HEK293 (cell line): ENCODE measurements at regions not wholly inside any gene's neighbourhood (a gene's known extent, or its start where the extent isn't known, plus 50 kb on each side); places are given as distances from the start of the nearest gene placed in this dataset.

Experiments used
- CTCF ChIA-PET: fragments of 350-600 bp; formaldehyde crosslinking; extraction: SDS; loops from one replicate; lab custom pipeline; 2021; ENCODE audit warnings: antibody characterized with exemption; lab: Yijun Ruan, JAX
- POLR2A ChIA-PET: fragments of 300-600 bp; formaldehyde crosslinking; extraction: SDS; loops from one replicate; lab custom pipeline; 2020; ENCODE audit warnings: antibody characterized with exemption, inconsistent platforms; lab: Yijun Ruan, JAX
- H3K27ac ChIP-seq: fragments of 200-500 bp; sonication (Bioruptor generic); 2 replicates; pipeline ENCODE4 v1.5.1; 2014; ENCODE audit warnings: low read depth, low read length, control low read depth, inconsistent platforms; ENCODE audit errors: extremely low read depth
- H3K36me3 ChIP-seq, 2 experiments: fragments of 200-500 bp in 1 of 2; sonication (Bioruptor generic) in 1 of 2; 1 replicate in 1 of 2; 2 replicates in 1 of 2; pipeline ENCODE4 v1.5.1; 2014 to 2017; ENCODE audit warnings: inconsistent platforms in 2 of 2, low read length in 2 of 2; ENCODE audit not compliant: control insufficient read depth in 2 of 2, insufficient read depth in 1 of 2
- H3K4me1 ChIP-seq: fragments of 200-500 bp; sonication (Bioruptor generic); 2 replicates; pipeline ENCODE4 v1.5.1; 2014; ENCODE audit warnings: mild to moderate bottlenecking, low read length, inconsistent platforms; ENCODE audit not compliant: control insufficient read depth, insufficient read depth
- H3K4me3 ChIP-seq: 2 replicates; pipeline ENCODE4 v1.5.1; 2011; ENCODE audit warnings: low read depth, mild to moderate bottlenecking, control low read depth, low read length, moderate library complexity
- H3K9me3 ChIP-seq: fragments of 200-500 bp; sonication (Bioruptor generic); 2 replicates; pipeline ENCODE4 v1.5.1; 2014; ENCODE audit warnings: low read depth, low read length, inconsistent platforms; ENCODE audit not compliant: control insufficient read depth, insufficient read depth
- GLIS1 ChIP-seq: fragments of 450-650 bp; formaldehyde crosslinking; IDR thresholded peaks from 2 replicates; pipeline ENCODE4 v1.5.1; 2016; ENCODE audit warnings: missing biosample characterization, missing genetic modification characterization
- SCRT1 ChIP-seq: fragments of 450-650 bp; formaldehyde crosslinking; IDR thresholded peaks from 2 replicates; pipeline ENCODE4 v1.5.1; 2016; ENCODE audit warnings: missing biosample characterization, missing genetic modification characterization, borderline replicate concordance
- SP3 ChIP-seq: fragments of 450-650 bp; formaldehyde crosslinking; IDR thresholded peaks from 2 replicates; pipeline ENCODE4 v1.5.1; 2016; ENCODE audit warnings: missing biosample characterization, missing genetic modification characterization
- SP7 ChIP-seq: fragments of 450-650 bp; formaldehyde crosslinking; IDR thresholded peaks from 2 replicates; pipeline ENCODE4 v1.5.1; 2016; ENCODE audit warnings: missing biosample characterization, missing genetic modification characterization
- ZBTB21 ChIP-seq: fragments of 450-650 bp; formaldehyde crosslinking; IDR thresholded peaks from 2 replicates; pipeline ENCODE4 v1.5.1; 2017; ENCODE audit warnings: missing biosample characterization, missing genetic modification characterization
- ZBTB7A ChIP-seq: fragments of 450-650 bp; formaldehyde crosslinking; IDR thresholded peaks from 2 replicates; pipeline ENCODE4 v1.5.1; 2016; ENCODE audit warnings: low read depth, missing biosample characterization, missing genetic modification characterization
- ZNF10 ChIP-seq: fragments of 450-650 bp; formaldehyde crosslinking; IDR thresholded peaks from 2 replicates; pipeline ENCODE4 v1.5.1; 2017; ENCODE audit warnings: missing biosample characterization, missing genetic modification characterization
- ZNF112 ChIP-seq: fragments of 450-650 bp; formaldehyde crosslinking; IDR thresholded peaks from 2 replicates; pipeline ENCODE4 v1.5.0; 2017; ENCODE audit warnings: missing biosample characterization, missing genetic modification characterization
- ZNF157 ChIP-seq: fragments of 450-650 bp; formaldehyde crosslinking; IDR thresholded peaks from 2 replicates; pipeline ENCODE4 v1.5.1; 2016; ENCODE audit warnings: missing biosample characterization, missing genetic modification characterization
- ZNF202 ChIP-seq: fragments of 450-650 bp; formaldehyde crosslinking; IDR thresholded peaks from 2 replicates; pipeline ENCODE4 v1.5.1; 2016; ENCODE audit warnings: missing biosample characterization, missing genetic modification characterization, borderline replicate concordance
- ZNF324 ChIP-seq: fragments of 450-650 bp; formaldehyde crosslinking; IDR thresholded peaks from 2 replicates; pipeline ENCODE4 v1.5.1; 2016; ENCODE audit warnings: missing biosample characterization, missing genetic modification characterization
- ZNF404 ChIP-seq: fragments of 450-650 bp; formaldehyde crosslinking; IDR thresholded peaks from 2 replicates; pipeline ENCODE4 v1.5.1; 2017; ENCODE audit warnings: missing biosample characterization, missing genetic modification characterization
- ZNF48 ChIP-seq: fragments of 450-650 bp; formaldehyde crosslinking; IDR thresholded peaks from 2 replicates; pipeline ENCODE4 v1.5.1; 2016; ENCODE audit warnings: missing biosample characterization, missing genetic modification characterization
- ZNF521 ChIP-seq: fragments of 450-650 bp; formaldehyde crosslinking; IDR thresholded peaks from 2 replicates; pipeline ENCODE4 v1.5.1; 2017; ENCODE audit warnings: missing biosample characterization, mild to moderate bottlenecking, missing genetic modification characterization
- ZNF544 ChIP-seq: fragments of 450-650 bp; formaldehyde crosslinking; IDR thresholded peaks from 2 replicates; pipeline ENCODE4 v1.5.0; 2017; ENCODE audit warnings: missing biosample characterization, missing genetic modification characterization
- ZNF548 ChIP-seq: fragments of 450-650 bp; formaldehyde crosslinking; IDR thresholded peaks from 2 replicates; pipeline ENCODE4 v1.5.1; 2016; ENCODE audit warnings: missing biosample characterization, missing genetic modification characterization
- ZNF555 ChIP-seq: fragments of 450-650 bp; formaldehyde crosslinking; conservative IDR thresholded peaks from 2 replicates; pipeline ENCODE4 v1.5.1; 2017; ENCODE audit warnings: missing biosample characterization, mild to moderate bottlenecking, missing genetic modification characterization, inconsistent platforms
- ZNF596 ChIP-seq: fragments of 450-650 bp; IDR thresholded peaks from 2 replicates; pipeline ENCODE4 v1.5.0; 2018; ENCODE audit warnings: missing biosample characterization, mild to moderate bottlenecking, missing genetic modification characterization, moderate library complexity
- ZNF600 ChIP-seq: fragments of 450-650 bp; formaldehyde crosslinking; IDR thresholded peaks from 2 replicates; pipeline ENCODE4 v1.5.1; 2016; ENCODE audit warnings: missing biosample characterization, missing genetic modification characterization
- ZNF664 ChIP-seq: fragments of 450-650 bp; formaldehyde crosslinking; IDR thresholded peaks from 2 replicates; pipeline ENCODE4 v1.5.1; 2016; ENCODE audit warnings: missing biosample characterization, missing genetic modification characterization
- TF ChIP-seq, protein P1 (sequence below): fragments of 450-650 bp; formaldehyde crosslinking; IDR thresholded peaks from 2 replicates; pipeline ENCODE4 v1.5.1; 2016; ENCODE audit warnings: missing biosample characterization, missing genetic modification characterization
- TF ChIP-seq, protein P2 (sequence below): fragments of 450-650 bp; formaldehyde crosslinking; IDR thresholded peaks from 2 replicates; pipeline ENCODE4 v1.5.1; 2016; ENCODE audit warnings: missing biosample characterization, missing genetic modification characterization
- TF ChIP-seq, protein P3 (sequence below): fragments of 450-650 bp; formaldehyde crosslinking; IDR thresholded peaks from 2 replicates; pipeline ENCODE4 v1.5.0; 2017; ENCODE audit warnings: missing biosample characterization, missing genetic modification characterization, borderline replicate concordance
- TF ChIP-seq, protein P4 (sequence below): fragments of 450-650 bp; formaldehyde crosslinking; IDR thresholded peaks from 2 replicates; pipeline ENCODE4 v1.5.1; 2016; ENCODE audit warnings: missing biosample characterization, missing genetic modification characterization

DNA sequence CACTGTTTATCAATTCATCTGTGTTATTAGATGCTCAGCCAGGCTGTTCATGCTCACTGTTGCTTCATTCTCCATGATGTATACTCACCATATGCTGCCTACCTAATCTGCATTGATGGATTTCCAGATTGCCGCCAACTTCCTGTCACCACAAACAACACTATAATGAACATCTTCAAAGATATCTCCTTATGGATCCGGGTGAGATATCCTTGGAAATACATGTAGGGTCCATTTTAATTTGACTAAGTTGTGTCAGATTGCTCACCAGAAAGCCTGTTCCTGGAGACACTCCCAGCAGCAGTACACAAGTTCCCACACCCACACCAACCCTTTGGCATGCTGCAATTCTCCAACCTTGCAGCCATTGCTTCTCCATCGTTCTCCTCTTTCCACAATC is 547.5 kb upstream of the TNP1 start:
- POLR2A ChIA-PET: no interaction called here
- Histone ChIP-seq H3K4me3 (no peak overlapping the region), H3K36me3 (no peaks in the 10 kb centered on the region)

DNA sequence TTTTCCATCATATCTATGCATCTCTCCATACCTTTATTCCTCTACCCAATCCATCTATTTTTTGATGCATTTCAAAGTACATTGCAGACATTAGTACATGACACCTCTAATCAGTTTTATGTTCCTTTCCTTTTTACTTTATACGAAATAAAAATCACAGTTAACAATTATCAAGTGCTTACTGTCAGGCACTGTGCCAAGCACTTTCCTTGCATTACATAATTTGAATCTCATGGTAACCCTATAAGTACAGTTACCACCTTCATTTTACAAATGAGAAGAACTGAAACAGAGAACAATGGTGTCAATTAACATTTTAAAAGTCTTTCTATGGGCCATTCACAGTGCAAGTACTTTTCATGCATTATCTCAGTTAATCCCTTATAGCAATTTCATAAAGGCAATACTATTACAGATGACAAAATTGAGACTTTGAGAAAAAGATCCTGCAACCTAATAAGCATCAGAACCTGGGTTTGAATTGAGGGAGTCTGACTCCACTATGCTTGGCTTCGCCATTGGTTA is 544.4 kb upstream of the TNP1 start:
- ChIA-PET POLR2A (no interaction called here), CTCF (no interaction called here)
- H3K4me1 ChIP-seq: no peaks in the 10 kb centered on the region
- H3K4me3 ChIP-seq: no peak overlapping the region
- H3K9me3 ChIP-seq: no peaks in the 10 kb centered on the region
- no peaks in the 10 kb centered on the region for H3K36me3 ChIP-seq
- TF ChIP-seq SP7 (tag by site-specific recombination) (no peak), GLIS1 (no peak), ZNF664 (tag by site-specific recombination) (0 out of 2 replicates have a peak, but pooled peaks have one; percentile 38), ZNF555 (tag by site-specific recombination) (no peak), ZNF202 (tag by site-specific recombination) (no peak)
- TF ChIP-seq, protein P1, sequence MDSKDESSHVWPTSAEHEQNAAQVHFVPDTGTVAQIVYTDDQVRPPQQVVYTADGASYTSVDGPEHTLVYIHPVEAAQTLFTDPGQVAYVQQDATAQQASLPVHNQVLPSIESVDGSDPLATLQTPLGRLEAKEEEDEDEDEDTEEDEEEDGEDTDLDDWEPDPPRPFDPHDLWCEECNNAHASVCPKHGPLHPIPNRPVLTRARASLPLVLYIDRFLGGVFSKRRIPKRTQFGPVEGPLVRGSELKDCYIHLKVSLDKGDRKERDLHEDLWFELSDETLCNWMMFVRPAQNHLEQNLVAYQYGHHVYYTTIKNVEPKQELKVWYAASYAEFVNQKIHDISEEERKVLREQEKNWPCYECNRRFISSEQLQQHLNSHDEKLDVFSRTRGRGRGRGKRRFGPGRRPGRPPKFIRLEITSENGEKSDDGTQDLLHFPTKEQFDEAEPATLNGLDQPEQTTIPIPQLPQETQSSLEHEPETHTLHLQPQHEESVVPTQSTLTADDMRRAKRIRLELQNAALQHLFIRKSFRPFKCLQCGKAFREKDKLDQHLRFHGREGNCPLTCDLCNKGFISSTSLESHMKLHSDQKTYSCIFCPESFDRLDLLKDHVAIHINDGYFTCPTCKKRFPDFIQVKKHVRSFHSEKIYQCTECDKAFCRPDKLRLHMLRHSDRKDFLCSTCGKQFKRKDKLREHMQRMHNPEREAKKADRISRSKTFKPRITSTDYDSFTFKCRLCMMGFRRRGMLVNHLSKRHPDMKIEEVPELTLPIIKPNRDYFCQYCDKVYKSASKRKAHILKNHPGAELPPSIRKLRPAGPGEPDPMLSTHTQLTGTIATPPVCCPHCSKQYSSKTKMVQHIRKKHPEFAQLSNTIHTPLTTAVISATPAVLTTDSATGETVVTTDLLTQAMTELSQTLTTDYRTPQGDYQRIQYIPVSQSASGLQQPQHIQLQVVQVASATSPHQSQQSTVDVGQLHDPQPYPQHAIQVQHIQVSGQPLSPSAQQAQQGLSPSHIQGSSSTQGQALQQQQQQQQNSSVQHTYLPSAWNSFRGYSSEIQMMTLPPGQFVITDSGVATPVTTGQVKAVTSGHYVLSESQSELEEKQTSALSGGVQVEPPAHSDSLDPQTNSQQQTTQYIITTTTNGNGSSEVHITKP (tag by site-specific recombination): no peak
- no peak overlapping the region for H3K27ac ChIP-seq

More for the DNA sequence above, 547.5 kb upstream of the TNP1 start:
- CTCF ChIA-PET: no interaction called here
- H3K9me3 ChIP-seq: no peaks in the 10 kb centered on the region
- no peak overlapping the region for H3K27ac ChIP-seq
- TF ChIP-seq ZNF600 (tag by site-specific recombination) (no peak), ZNF404 (tag by site-specific recombination) (no peak), ZNF596 (no peak), ZNF548 (no peak), SP3 (tag by site-specific recombination) (no peak), ZNF48 (tag by site-specific recombination) (no peak), ZNF521 (no peak), ZNF157 (tag by site-specific recombination) (no peak), SCRT1 (no peak), ZNF10 (tag by site-specific recombination) (no peak), ZNF324 (tag by site-specific recombination) (no peak), ZBTB7A (tag by site-specific recombination) (no peak), ZNF544 (no peak), ZBTB21 (tag by site-specific recombination) (no peak), ZNF112 (no peak)
- TF ChIP-seq, protein P2, sequence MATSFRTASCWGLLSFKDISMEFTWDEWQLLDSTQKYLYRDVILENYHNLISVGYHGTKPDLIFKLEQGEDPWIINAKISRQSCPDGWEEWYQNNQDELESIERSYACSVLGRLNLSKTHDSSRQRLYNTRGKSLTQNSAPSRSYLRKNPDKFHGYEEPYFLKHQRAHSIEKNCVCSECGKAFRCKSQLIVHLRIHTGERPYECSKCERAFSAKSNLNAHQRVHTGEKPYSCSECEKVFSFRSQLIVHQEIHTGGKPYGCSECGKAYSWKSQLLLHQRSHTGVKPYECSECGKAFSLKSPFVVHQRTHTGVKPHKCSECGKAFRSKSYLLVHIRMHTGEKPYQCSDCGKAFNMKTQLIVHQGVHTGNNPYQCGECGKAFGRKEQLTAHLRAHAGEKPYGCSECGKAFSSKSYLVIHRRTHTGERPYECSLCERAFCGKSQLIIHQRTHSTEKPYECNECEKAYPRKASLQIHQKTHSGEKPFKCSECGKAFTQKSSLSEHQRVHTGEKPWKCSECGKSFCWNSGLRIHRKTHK (tag by site-specific recombination): no peak
- TF ChIP-seq, protein P3, sequence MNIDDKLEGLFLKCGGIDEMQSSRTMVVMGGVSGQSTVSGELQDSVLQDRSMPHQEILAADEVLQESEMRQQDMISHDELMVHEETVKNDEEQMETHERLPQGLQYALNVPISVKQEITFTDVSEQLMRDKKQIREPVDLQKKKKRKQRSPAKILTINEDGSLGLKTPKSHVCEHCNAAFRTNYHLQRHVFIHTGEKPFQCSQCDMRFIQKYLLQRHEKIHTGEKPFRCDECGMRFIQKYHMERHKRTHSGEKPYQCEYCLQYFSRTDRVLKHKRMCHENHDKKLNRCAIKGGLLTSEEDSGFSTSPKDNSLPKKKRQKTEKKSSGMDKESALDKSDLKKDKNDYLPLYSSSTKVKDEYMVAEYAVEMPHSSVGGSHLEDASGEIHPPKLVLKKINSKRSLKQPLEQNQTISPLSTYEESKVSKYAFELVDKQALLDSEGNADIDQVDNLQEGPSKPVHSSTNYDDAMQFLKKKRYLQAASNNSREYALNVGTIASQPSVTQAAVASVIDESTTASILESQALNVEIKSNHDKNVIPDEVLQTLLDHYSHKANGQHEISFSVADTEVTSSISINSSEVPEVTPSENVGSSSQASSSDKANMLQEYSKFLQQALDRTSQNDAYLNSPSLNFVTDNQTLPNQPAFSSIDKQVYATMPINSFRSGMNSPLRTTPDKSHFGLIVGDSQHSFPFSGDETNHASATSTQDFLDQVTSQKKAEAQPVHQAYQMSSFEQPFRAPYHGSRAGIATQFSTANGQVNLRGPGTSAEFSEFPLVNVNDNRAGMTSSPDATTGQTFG: no peak
- TF ChIP-seq, protein P4, sequence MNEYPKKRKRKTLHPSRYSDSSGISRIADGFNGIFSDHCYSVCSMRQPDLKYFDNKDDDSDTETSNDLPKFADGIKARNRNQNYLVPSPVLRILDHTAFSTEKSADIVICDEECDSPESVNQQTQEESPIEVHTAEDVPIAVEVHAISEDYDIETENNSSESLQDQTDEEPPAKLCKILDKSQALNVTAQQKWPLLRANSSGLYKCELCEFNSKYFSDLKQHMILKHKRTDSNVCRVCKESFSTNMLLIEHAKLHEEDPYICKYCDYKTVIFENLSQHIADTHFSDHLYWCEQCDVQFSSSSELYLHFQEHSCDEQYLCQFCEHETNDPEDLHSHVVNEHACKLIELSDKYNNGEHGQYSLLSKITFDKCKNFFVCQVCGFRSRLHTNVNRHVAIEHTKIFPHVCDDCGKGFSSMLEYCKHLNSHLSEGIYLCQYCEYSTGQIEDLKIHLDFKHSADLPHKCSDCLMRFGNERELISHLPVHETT (tag by site-specific recombination): no peak
- TF ChIP-seq, all 188 proteins: peak for 0
- H3K4me1 ChIP-seq: no peaks in the 10 kb centered on the region
